Natural killer cell (primary cell): ENCODE measurements at regions not wholly inside any gene's neighbourhood (a gene's known extent, or its start where the extent isn't known, plus 50 kb on each side); places are given as distances from the start of the nearest gene placed in this dataset.

Experiments
- ATAC-seq, 3 donors: fragments of 150-1000 bp in 2 of 3; fragments of 200-7000 bp in 1 of 3; cut with Tn5 transposase; 1 replicate in 1 of 3; 2 replicates in 2 of 3; pipeline ENCODE4 v1.10.0; 2021; ENCODE audit warnings: mild to moderate bottlenecking in 2 of 3, moderate library complexity in 2 of 3
- DNase-seq, 2 donors: peaks; one replicate each; pipeline versions ENCODE4 v3.0.0 to v3.0.0-alpha.2; 2013 to 2021; ENCODE audit warnings: mixed read lengths in 1 of 2
- H3K27ac ChIP-seq: one replicate; pipeline ENCODE4 v1.5.1; 2013; ENCODE audit warnings: mild to moderate bottlenecking, low read length
- H3K27me3 ChIP-seq: one replicate; pipeline ENCODE4 v1.6.1; 2013; ENCODE audit warnings: low read length; ENCODE audit not compliant: control insufficient read depth, insufficient read depth
- H3K36me3 ChIP-seq: one replicate; pipeline ENCODE4 v1.6.1; 2013; ENCODE audit warnings: low read length; ENCODE audit not compliant: control insufficient read depth, insufficient read depth
- H3K4me1 ChIP-seq: one replicate; pipeline ENCODE4 v1.6.1; 2013; ENCODE audit warnings: low read length; ENCODE audit not compliant: control insufficient read depth, insufficient read depth
- H3K4me3 ChIP-seq: one replicate; pipeline ENCODE4 v1.5.1; 2013; ENCODE audit warnings: low read length
- H3K9me3 ChIP-seq: one replicate; pipeline ENCODE4 v1.6.1; 2013; ENCODE audit warnings: low read length; ENCODE audit not compliant: control insufficient read depth, insufficient read depth
- H3K27ac Mint-ChIP-seq, 2 donors: one replicate each; pipeline ENCODE4 v1.8.0; 2022; ENCODE audit warnings: mild to moderate bottlenecking in 2 of 2, mixed read lengths in 2 of 2, moderate library complexity in 1 of 2
- H3K27me3 Mint-ChIP-seq, 2 donors: one replicate each; pipeline ENCODE4 v1.8.0; 2022; ENCODE audit warnings: low read depth in 2 of 2, mixed read lengths in 2 of 2
- H3K36me3 Mint-ChIP-seq: one replicate; pipeline ENCODE4 v1.8.0; 2022; ENCODE audit warnings: mixed read lengths
- H3K4me1 Mint-ChIP-seq, 2 donors: one replicate each; pipeline ENCODE4 v1.8.0; 2022; ENCODE audit warnings: mixed read lengths in 2 of 2
- H3K4me3 Mint-ChIP-seq: one replicate; pipeline ENCODE4 v1.8.0; 2022; ENCODE audit warnings: mild to moderate bottlenecking, moderate library complexity, mixed read lengths
- H3K9me3 Mint-ChIP-seq, 2 donors: one replicate each; pipeline ENCODE4 v1.8.0; 2022; ENCODE audit warnings: mixed read lengths in 2 of 2
- CTCF ChIP-seq: fragments of 200-600 bp; IDR thresholded peaks from one replicate; pipeline ENCODE4 v1.8.0; 2022; ENCODE audit warnings: antibody characterized with exemption
- WGBS: methylation state at CpG from one replicate; pipeline ENCODE4 v1.1.7; 2013; ENCODE audit warnings: missing lambda C conversion rate; ENCODE audit not compliant: insufficient coverage; 5-methylcytosine and 5-hydroxymethylcytosine counted together
- intact Hi-C: fragments of 100-400 bp; cut with micrococcal nuclease; formaldehyde crosslinking; loops from one replicate; pipeline ENCODE4 v1.14.2; 2022

GRCh38 chr5:133753856-133754255 is 141.5 kb upstream of the FSTL4 start:
- ATAC-seq, result no peak
- Mint-ChIP-seq H3K36me3 (no peaks in the 10 kb centered on the region), H3K4me1 (no peaks in the 10 kb centered on the region), H3K9me3 (no peaks in the 10 kb centered on the region), H3K27ac (no peak overlapping the region), H3K27me3 (peaks cover 16 to 18% of the 10 kb centered on the region in 2 donors), H3K4me3 (no peak overlapping the region)
- no peak for TF ChIP-seq CTCF
- Histone ChIP-seq H3K4me1 (no peaks in the 10 kb centered on the region), H3K9me3 (no peaks in the 10 kb centered on the region), H3K36me3 (no peaks in the 10 kb centered on the region), H3K4me3 (no peak overlapping the region), H3K27ac (no peak overlapping the region), H3K27me3 (no peaks in the 10 kb centered on the region)
- intact Hi-C loops, result no loop called here
- WGBS, result 50% methylated on average over 2 of the region's 3 CpGs
- no peak for DNase-seq

GRCh38 chr5:133751846-133752245 is 139.5 kb upstream of the FSTL4 start:
- no peak overlapping the region for H3K27ac ChIP-seq
- ATAC-seq (no peak), DNase-seq (no peak)
- no peaks in the 10 kb centered on the region for H3K27me3 ChIP-seq
- no peak overlapping the region for H3K4me3 ChIP-seq
- no peak for TF ChIP-seq CTCF
- no peaks in the 10 kb centered on the region for H3K4me1 ChIP-seq
- Mint-ChIP-seq H3K9me3 (no peaks in the 10 kb centered on the region), H3K27me3 (peaks cover 14 to 16% of the 10 kb centered on the region in 2 donors), H3K27ac (no peak overlapping the region), H3K4me3 (no peak overlapping the region), H3K36me3 (no peaks in the 10 kb centered on the region), H3K4me1 (no peaks in the 10 kb centered on the region)
- H3K9me3 ChIP-seq, result no peaks in the 10 kb centered on the region
- H3K36me3 ChIP-seq, result no peaks in the 10 kb centered on the region
- 87% methylated on average over 5 of the region's 5 CpGs for whole genome bisulfite sequencing
- intact Hi-C loops, result no loop called here

- Histone ChIP-seq H3K4me1 (no peaks in the 10 kb centered on the region), H3K36me3 (no peaks in the 10 kb centered on the region), H3K27me3 (no peaks in the 10 kb centered on the region), H3K9me3 (no peaks in the 10 kb centered on the region), H3K27ac (no peak overlapping the region), H3K4me3 (no peak overlapping the region)
- no peak overlapping the region for H3K4me3 Mint-ChIP-seq
- peaks cover 12 to 16% of the 10 kb centered on the region in 2 donors for H3K27me3 Mint-ChIP-seq
- TF ChIP-seq CTCF, result no peak
- no peak overlapping the region for H3K27ac Mint-ChIP-seq
- H3K4me1 Mint-ChIP-seq, result no peaks in the 10 kb centered on the region
- H3K36me3 Mint-ChIP-seq, result no peaks in the 10 kb centered on the region
- no peak for DNase-seq
- 86% methylated on average over 7 of the region's 7 CpGs for WGBS
- no peak for ATAC-seq
- intact Hi-C loops, result no loop called here
- H3K9me3 Mint-ChIP-seq, result no peaks in the 10 kb centered on the region
Measured at GRCh38 chr5:133751421-133751820, 139.1 kb upstream of the FSTL4 start.

GRCh38 chr5:133750856-133751255 is 138.5 kb upstream of the FSTL4 start:
- no peaks in the 10 kb centered on the region for H3K36me3 Mint-ChIP-seq
- no peak overlapping the region for H3K27ac Mint-ChIP-seq
- ATAC-seq (no peak), DNase-seq (no peak)
- no peaks in the 10 kb centered on the region for H3K9me3 Mint-ChIP-seq
- H3K27ac ChIP-seq, result no peak overlapping the region
- no peaks in the 10 kb centered on the region for H3K4me1 Mint-ChIP-seq
- no peaks in the 10 kb centered on the region for H3K36me3 ChIP-seq
- peaks cover 10 to 13% of the 10 kb centered on the region in 2 donors for H3K27me3 Mint-ChIP-seq
- no peaks in the 10 kb centered on the region for H3K9me3 ChIP-seq
- H3K4me3 Mint-ChIP-seq, result no peak overlapping the region
- H3K4me1 ChIP-seq, result no peaks in the 10 kb centered on the region
- H3K27me3 ChIP-seq, result no peaks in the 10 kb centered on the region
- no peak overlapping the region for H3K4me3 ChIP-seq
- TF ChIP-seq CTCF, result no peak
- intact Hi-C loops, result no loop called here
- 86% methylated on average over 5 of the region's 5 CpGs for WGBS
